Lung (tissue), 11 donors: ENCODE measurements at regions not wholly inside any gene's neighbourhood (a gene's known extent, or its start where the extent isn't known, plus 50 kb on each side); places are given as distances from the start of the nearest gene placed in this dataset.
A peak's percentile ranks its signal among the peaks of the same experiment; 100 is the strongest.

Source experiments
- ATAC-seq: fragments of 200-7000 bp; cut with Tn5 transposase; one replicate; pipeline ENCODE4 v1.9.1; 2020; ENCODE audit warnings: moderate number of reproducible peaks; ENCODE audit not compliant: insufficient read depth, low FRiP score
- DNase-seq, 3 donors: peaks; one replicate each; pipeline ENCODE4 v3.0.0-alpha.2; 2013 to 2017
- H3K27ac ChIP-seq, 2 donors: one replicate each; pipeline ENCODE4 v1.5.1; 2013; ENCODE audit warnings: mild to moderate bottlenecking in 2 of 2, moderate library complexity in 2 of 2, control low read depth in 1 of 2, inconsistent platforms in 1 of 2, low read depth in 1 of 2, low read length in 1 of 2
- H3K27me3 ChIP-seq, 3 donors: one replicate each; pipeline ENCODE4 v1.5.1; 2013; ENCODE audit warnings: low read length in 2 of 3; ENCODE audit not compliant: control insufficient read depth in 3 of 3, insufficient read depth in 3 of 3
- H3K36me3 ChIP-seq, 4 donors: one replicate each; pipeline ENCODE4 v1.5.1; 2013; ENCODE audit warnings: low read length in 4 of 4, mild to moderate bottlenecking in 1 of 4, moderate library complexity in 1 of 4; ENCODE audit not compliant: control insufficient read depth in 4 of 4, insufficient read depth in 4 of 4
- H3K4me1 ChIP-seq, 5 donors: one replicate each; pipeline ENCODE4 v1.5.1; 2013; ENCODE audit warnings: low read length in 5 of 5, mild to moderate bottlenecking in 2 of 5, moderate library complexity in 1 of 5; ENCODE audit not compliant: control insufficient read depth in 5 of 5, insufficient read depth in 5 of 5
- H3K4me3 ChIP-seq: one replicate; pipeline ENCODE4 v1.5.1; 2013; ENCODE audit warnings: mild to moderate bottlenecking, control low read depth, moderate library complexity
- H3K9ac ChIP-seq, 2 donors: one replicate each; pipeline ENCODE4 v1.5.1; 2013; ENCODE audit warnings: low read length in 2 of 2, control low read depth in 1 of 2; ENCODE audit not compliant: insufficient read depth in 1 of 2
- H3K9me3 ChIP-seq, 4 donors: one replicate each; pipeline ENCODE4 v1.5.1; 2013; ENCODE audit warnings: low read length in 3 of 4, mild to moderate bottlenecking in 1 of 4, moderate library complexity in 1 of 4; ENCODE audit not compliant: control insufficient read depth in 4 of 4, insufficient read depth in 3 of 4
- CTCF ChIP-seq: IDR thresholded peaks from 2 replicates; pipeline ENCODE4 v1.5.1; 2012; ENCODE audit warnings: mild to moderate bottlenecking; ENCODE audit errors: control extremely low read depth, extremely low read depth
- WGBS, 2 donors: extraction: QIAGEN DNeasy Blood & Tissue Kit; methylation state at CpG; one replicate each; pipeline ENCODE4 v1.1.7; 2013; 5-methylcytosine and 5-hydroxymethylcytosine counted together
- donor health status: control.
- donor health status: control.
- donor health status: Bipolar disorder and iron deficiency.
- donor health status: healthy.
- donor health status: DM: yes; HTN: yes; CAD: no.

GRCh38 chr13:22049384-22049783 is 378.5 kb downstream of the FGF9 start:
- no peak overlapping the region for H3K4me3 ChIP-seq
- H3K4me1 ChIP-seq, result no peaks in the 10 kb centered on the region
- DNase-seq (peak in 1 of 3 donors; percentile 29), ATAC-seq (no peak)
- no peaks in the 10 kb centered on the region for H3K9me3 ChIP-seq
- no peak overlapping the region for H3K27ac ChIP-seq
- H3K27me3 ChIP-seq, result no peaks in the 10 kb centered on the region
- H3K36me3 ChIP-seq, result no peaks in the 10 kb centered on the region
- no peak for TF ChIP-seq CTCF
- H3K9ac ChIP-seq, result no peak overlapping the region
- 76 to 83% methylated on average over 2 of the region's 2 CpGs for WGBS, 2 donors

GRCh38 chr13:22050951-22051563 is 380.2 kb downstream of the FGF9 start:
- Histone ChIP-seq H3K4me3 (no peak overlapping the region), H3K9ac (no peak overlapping the region), H3K9me3 (no peaks in the 10 kb centered on the region), H3K27ac (no peak overlapping the region), H3K27me3 (no peaks in the 10 kb centered on the region), H3K36me3 (no peaks in the 10 kb centered on the region), H3K4me1 (no peaks in the 10 kb centered on the region)
- ATAC-seq (no peak), DNase-seq (no peak)
- 83 to 84% methylated on average over 6 of the region's 6 CpGs for WGBS, 2 donors
- TF ChIP-seq CTCF, result no peak

- Histone ChIP-seq H3K4me1 (no peaks in the 10 kb centered on the region), H3K27me3 (no peaks in the 10 kb centered on the region), H3K9ac (no peak overlapping the region), H3K27ac (no peak overlapping the region), H3K4me3 (no peak overlapping the region), H3K36me3 (no peaks in the 10 kb centered on the region), H3K9me3 (no peaks in the 10 kb centered on the region)
- no peak for DNase-seq
- 86 to 88% methylated on average over 3 of the region's 3 CpGs for WGBS, 2 donors
- ATAC-seq, result no peak
- TF ChIP-seq CTCF, result no peak
Observed at GRCh38 chr13:22053053-22053452, 382.2 kb downstream of the FGF9 start.

- DNase-seq, result no peak
- H3K4me3 ChIP-seq, result no peak overlapping the region
- WGBS, 2 donors, result 51 to 52% methylated on average over 5 of the region's 5 CpGs
- no peaks in the 10 kb centered on the region for H3K4me1 ChIP-seq
- no peak overlapping the region for H3K27ac ChIP-seq
- no peak for ATAC-seq
- no peak overlapping the region for H3K9ac ChIP-seq
- no peaks in the 10 kb centered on the region for H3K27me3 ChIP-seq
- no peaks in the 10 kb centered on the region for H3K9me3 ChIP-seq
- TF ChIP-seq CTCF, result no peak
- no peaks in the 10 kb centered on the region for H3K36me3 ChIP-seq
Observed at GRCh38 chr13:22055259-22055658, 384.4 kb downstream of the FGF9 start.
